CD4-positive, CD25-positive, alpha-beta regulatory T cell (primary cell): ENCODE measurements at regions not wholly inside any gene's neighbourhood (a gene's known extent, or its start where the extent isn't known, plus 50 kb on each side); places are given as distances from the start of the nearest gene placed in this dataset.

ENCODE experiments used
- ATAC-seq, 2 donors: fragments of 150-1000 bp; cut with Tn5 transposase; one replicate each; pipeline ENCODE4 v1.10.0; 2021; ENCODE audit warnings: low read depth in 2 of 2, moderate number of reproducible peaks in 2 of 2, moderate library complexity in 1 of 2
- DNase-seq, 3 donors: peaks; one replicate each; pipeline versions ENCODE4 v3.0.0 to v3.0.0-alpha.2; 2012 to 2022; ENCODE audit warnings: mixed read lengths in 1 of 3
- H3K27ac ChIP-seq: one replicate; pipeline ENCODE4 v1.7.0; 2013; ENCODE audit warnings: mild to moderate bottlenecking, low read length; ENCODE audit not compliant: insufficient read depth, poor library complexity, severe bottlenecking
- H3K27me3 ChIP-seq: one replicate; pipeline ENCODE4 v1.7.0; 2013; ENCODE audit warnings: low read length; ENCODE audit not compliant: control insufficient read depth, insufficient read depth
- H3K36me3 ChIP-seq: one replicate; pipeline ENCODE4 v1.7.0; 2013; ENCODE audit warnings: mild to moderate bottlenecking, low read length, moderate library complexity; ENCODE audit not compliant: control insufficient read depth, insufficient read depth
- H3K4me1 ChIP-seq: 2 replicates; pipeline ENCODE4 v1.7.0; 2013; ENCODE audit warnings: mild to moderate bottlenecking, low read length; ENCODE audit not compliant: insufficient read depth, control insufficient read depth, poor library complexity, severe bottlenecking
- H3K4me3 ChIP-seq: one replicate; pipeline ENCODE4 v1.7.0; 2013; ENCODE audit warnings: low read depth, mild to moderate bottlenecking, low read length, moderate library complexity
- H3K9me3 ChIP-seq, 2 experiments: 1 replicate in 1 of 2; 2 replicates in 1 of 2; pipeline ENCODE4 v1.7.0; 2013; ENCODE audit warnings: low read length in 2 of 2, mild to moderate bottlenecking in 1 of 2, moderate library complexity in 1 of 2; ENCODE audit not compliant: control insufficient read depth in 2 of 2
- H3K27ac Mint-ChIP-seq, 3 donors: one replicate each; pipeline ENCODE4 v1.8.0; 2020 to 2022; ENCODE audit warnings: mild to moderate bottlenecking in 3 of 3, mixed read lengths in 3 of 3, moderate library complexity in 2 of 3
- H3K27me3 Mint-ChIP-seq: one replicate; pipeline ENCODE4 v1.8.0; 2022; ENCODE audit warnings: mild to moderate bottlenecking, mixed read lengths
- H3K36me3 Mint-ChIP-seq: one replicate; pipeline ENCODE4 v1.8.0; 2020; ENCODE audit warnings: mixed read lengths
- H3K4me1 Mint-ChIP-seq, 4 donors: one replicate each; pipeline ENCODE4 v1.8.0; 2020 to 2022; ENCODE audit warnings: mixed read lengths in 4 of 4, mild to moderate bottlenecking in 1 of 4
- H3K4me3 Mint-ChIP-seq, 4 donors: one replicate each; pipeline ENCODE4 v1.8.0; 2020 to 2022; ENCODE audit warnings: mild to moderate bottlenecking in 4 of 4, mixed read lengths in 4 of 4, moderate library complexity in 3 of 4
- H3K9me3 Mint-ChIP-seq, 7 donors: one replicate each; pipeline ENCODE4 v1.8.0; 2020 to 2022; ENCODE audit warnings: mixed read lengths in 7 of 7, mild to moderate bottlenecking in 3 of 7, moderate library complexity in 2 of 7

GRCh38 chr6:105603788-105604586 lies 201.1 kb upstream of the PREP start:
- no peak for ATAC-seq
- Mint-ChIP-seq H3K27me3 (peaks cover 4% of the 10 kb centered on the region), H3K9me3 (peaks cover 0 to 2% (median 0%) of the 10 kb centered on the region in 7 donors), H3K27ac (no peak overlapping the region), H3K4me3 (no peak overlapping the region), H3K36me3 (no peaks in the 10 kb centered on the region), H3K4me1 (peaks cover 7 to 25% (median 12%) of the 10 kb centered on the region in 4 donors)
- H3K9me3 ChIP-seq = no peaks in the 10 kb centered on the region
- no peaks in the 10 kb centered on the region for H3K36me3 ChIP-seq
- H3K4me3 ChIP-seq = no peak overlapping the region
- H3K27ac ChIP-seq = no peak overlapping the region
- DNase-seq = no peak
- peaks cover 4% of the 10 kb centered on the region for H3K4me1 ChIP-seq
- no peaks in the 10 kb centered on the region for H3K27me3 ChIP-seq

GRCh38 chr6:105601541-105602236 lies 198.8 kb upstream of the PREP start:
- Mint-ChIP-seq H3K27ac (peak overlapping the region; percentile 37 to 66 (median 57)), H3K27me3 (peaks cover 4% of the 10 kb centered on the region), H3K36me3 (no peaks in the 10 kb centered on the region), H3K4me1 (peaks cover 7 to 30% (median 12%) of the 10 kb centered on the region in 4 donors), H3K4me3 (peak overlapping the region; percentile 45 to 76 (median 56)), H3K9me3 (peaks cover 0 to 4% (median 0%) of the 10 kb centered on the region in 7 donors)
- Histone ChIP-seq H3K27me3 (no peaks in the 10 kb centered on the region), H3K27ac (no peak overlapping the region), H3K4me3 (peak overlapping the region; percentile 77), H3K9me3 (no peaks in the 10 kb centered on the region), H3K4me1 (peaks cover 4% of the 10 kb centered on the region), H3K36me3 (no peaks in the 10 kb centered on the region)
- DNase-seq (peak in 1 of 3 donors; percentile 54), ATAC-seq (no peak)

- H3K36me3 Mint-ChIP-seq = no peaks in the 10 kb centered on the region
Observed at GRCh38 chr6:105600336-105601260, 197.7 kb upstream of the PREP start.

GRCh38 chr6:105598264-105598663 lies 195.4 kb upstream of the PREP start:
- Mint-ChIP-seq H3K9me3 (peaks cover 0 to 4% (median 0%) of the 10 kb centered on the region in 7 donors), H3K27me3 (no peaks in the 10 kb centered on the region), H3K4me3 (no peak overlapping the region), H3K4me1 (peaks cover 7 to 30% (median 12%) of the 10 kb centered on the region in 4 donors), H3K27ac (no peak overlapping the region), H3K36me3 (no peaks in the 10 kb centered on the region)
- no peaks in the 10 kb centered on the region for H3K9me3 ChIP-seq
- no peaks in the 10 kb centered on the region for H3K36me3 ChIP-seq
- H3K27ac ChIP-seq = no peak overlapping the region
- DNase-seq (no peak), ATAC-seq (no peak)
- H3K4me1 ChIP-seq = peaks cover 4% of the 10 kb centered on the region
- no peaks in the 10 kb centered on the region for H3K27me3 ChIP-seq
- H3K4me3 ChIP-seq = no peak overlapping the region

More at GRCh38 chr6:105600336-105601260, 197.7 kb upstream of the PREP start:
- peaks cover 4% of the 10 kb centered on the region for H3K27me3 Mint-ChIP-seq
- Histone ChIP-seq H3K9me3 (no peaks in the 10 kb centered on the region), H3K27ac (no peak overlapping the region), H3K36me3 (no peaks in the 10 kb centered on the region), H3K27me3 (no peaks in the 10 kb centered on the region), H3K4me1 (peaks cover 4% of the 10 kb centered on the region), H3K4me3 (peak overlapping the region; percentile 77)
- DNase-seq (no peak), ATAC-seq (no peak)
- H3K27ac Mint-ChIP-seq = peak overlapping the region in 2 of 3 donors; percentile 37 to 40
- H3K4me3 Mint-ChIP-seq = no peak overlapping the region
- H3K4me1 Mint-ChIP-seq = peaks cover 7 to 30% (median 12%) of the 10 kb centered on the region in 4 donors
- H3K9me3 Mint-ChIP-seq = peaks cover 0 to 4% (median 0%) of the 10 kb centered on the region in 7 donors

- Histone ChIP-seq H3K9me3 (no peaks in the 10 kb centered on the region), H3K27ac (no peak overlapping the region), H3K36me3 (no peaks in the 10 kb centered on the region), H3K4me3 (no peak overlapping the region), H3K27me3 (no peaks in the 10 kb centered on the region), H3K4me1 (peaks cover 4% of the 10 kb centered on the region)
- H3K4me1 Mint-ChIP-seq = peaks cover 3 to 25% (median 7%) of the 10 kb centered on the region in 4 donors
- H3K27ac Mint-ChIP-seq = no peak overlapping the region
- H3K4me3 Mint-ChIP-seq = no peak overlapping the region
- DNase-seq (no peak), ATAC-seq (no peak)
- no peaks in the 10 kb centered on the region for H3K36me3 Mint-ChIP-seq
- H3K27me3 Mint-ChIP-seq = no peaks in the 10 kb centered on the region
- H3K9me3 Mint-ChIP-seq = peaks cover 0 to 4% (median 0%) of the 10 kb centered on the region in 7 donors
Observed at GRCh38 chr6:105596284-105596755, 193.4 kb upstream of the PREP start.

GRCh38 chr6:105595829-105596228 lies 192.9 kb upstream of the PREP start:
- Mint-ChIP-seq H3K27ac (no peak overlapping the region), H3K36me3 (no peaks in the 10 kb centered on the region), H3K4me1 (peaks cover 7 to 25% (median 10%) of the 10 kb centered on the region in 4 donors), H3K4me3 (no peak overlapping the region), H3K9me3 (peaks cover 0 to 4% (median 0%) of the 10 kb centered on the region in 7 donors), H3K27me3 (no peaks in the 10 kb centered on the region)
- DNase-seq (no peak), ATAC-seq (no peak)
- no peaks in the 10 kb centered on the region for H3K27me3 ChIP-seq
- H3K36me3 ChIP-seq = no peaks in the 10 kb centered on the region
- no peak overlapping the region for H3K27ac ChIP-seq
- no peaks in the 10 kb centered on the region for H3K9me3 ChIP-seq
- H3K4me1 ChIP-seq = peaks cover 7% of the 10 kb centered on the region
- H3K4me3 ChIP-seq = no peak overlapping the region

- no peaks in the 10 kb centered on the region for H3K36me3 ChIP-seq
- Mint-ChIP-seq H3K27me3 (no peaks in the 10 kb centered on the region), H3K36me3 (no peaks in the 10 kb centered on the region), H3K4me1 (peaks cover 7 to 17% (median 8%) of the 10 kb centered on the region in 4 donors), H3K4me3 (no peak overlapping the region), H3K27ac (no peak overlapping the region), H3K9me3 (peaks cover 0 to 4% (median 0%) of the 10 kb centered on the region in 7 donors)
- H3K4me1 ChIP-seq = peaks cover 9% of the 10 kb centered on the region
- no peak overlapping the region for H3K4me3 ChIP-seq
- H3K9me3 ChIP-seq = no peaks in the 10 kb centered on the region
- no peak overlapping the region for H3K27ac ChIP-seq
- no peak for ATAC-seq
- DNase-seq = no peak
- H3K27me3 ChIP-seq = no peaks in the 10 kb centered on the region
Observed at GRCh38 chr6:105594821-105595220, 191.9 kb upstream of the PREP start.
